RWPE2 (cell line): ENCODE measurements at regions not wholly inside any gene's neighbourhood (a gene's known extent, or its start where the extent isn't known, plus 50 kb on each side); places are given as distances from the start of the nearest gene placed in this dataset.

ENCODE experiments used
- ATAC-seq: fragments of 200-7000 bp; cut with Tn5 transposase; 3 replicates; pipeline ENCODE4 v1.9.1; 2021; ENCODE audit warnings: low read depth
- DNase-seq: peaks from one replicate; pipeline ENCODE4 v3.0.0-alpha.2; 2020; ENCODE audit warnings: low spot score
- H3K27ac ChIP-seq: fragments of 450-650 bp; 2 replicates; pipeline ENCODE4 v1.5.1; 2017; ENCODE audit warnings: mild to moderate bottlenecking; ENCODE audit not compliant: poor library complexity, severe bottlenecking
- H3K27me3 ChIP-seq: fragments of 250-450 bp; sonication (Bioruptor Pico); 2 replicates; pipeline ENCODE4 v1.5.1; 2021; ENCODE audit warnings: mild to moderate bottlenecking, moderate library complexity; ENCODE audit not compliant: insufficient read depth, poor library complexity, severe bottlenecking
- H3K36me3 ChIP-seq: fragments of 250-450 bp; sonication (Bioruptor Pico); 2 replicates; pipeline ENCODE4 v1.5.1; 2020; ENCODE audit warnings: low read depth, mild to moderate bottlenecking, moderate library complexity
- H3K4me1 ChIP-seq: fragments of 250-450 bp; sonication (Bioruptor Pico); 2 replicates; pipeline ENCODE4 v1.5.1; 2021; ENCODE audit warnings: mild to moderate bottlenecking, moderate library complexity; ENCODE audit not compliant: insufficient read depth, poor library complexity, severe bottlenecking
- H3K4me3 ChIP-seq: fragments of 250-450 bp; sonication (Bioruptor Pico); 2 replicates; pipeline ENCODE4 v1.5.1; 2021; ENCODE audit warnings: mild to moderate bottlenecking, moderate library complexity; ENCODE audit not compliant: severe bottlenecking
- H3K9me3 ChIP-seq: fragments of 250-450 bp; sonication (Bioruptor Pico); 2 replicates; pipeline ENCODE4 v1.5.1; 2021; ENCODE audit warnings: mild to moderate bottlenecking, moderate library complexity; ENCODE audit not compliant: severe bottlenecking
- CTCF ChIP-seq: fragments of 450-650 bp; IDR thresholded peaks from one replicate; pipeline ENCODE4 v1.5.1; 2017; ENCODE audit warnings: mild to moderate bottlenecking, moderate library complexity; ENCODE audit not compliant: poor library complexity, severe bottlenecking

- no peaks in the 10 kb centered on the region for H3K27me3 ChIP-seq
- no peaks in the 10 kb centered on the region for H3K36me3 ChIP-seq
- DNase-seq (no peak), ATAC-seq (no peak)
- H3K9me3 ChIP-seq = no peaks in the 10 kb centered on the region
- no peak overlapping the region for H3K4me3 ChIP-seq
- H3K27ac ChIP-seq = no peak overlapping the region
- no peak for TF ChIP-seq CTCF
- no peaks in the 10 kb centered on the region for H3K4me1 ChIP-seq
These were observed 939.5 kb upstream of the CHAC2 start for GRCh38 chr2:52828112-52828511.

GRCh38 chr2:52821631-52822030 is 946.0 kb upstream of the CHAC2 start:
- TF ChIP-seq CTCF = peak; percentile 30
- ATAC-seq = 0 out of 3 replicates have a peak, but pooled peaks have one; percentile 35
- no peak overlapping the region for H3K27ac ChIP-seq

GRCh38 chr2:52818958-52819357 is 948.6 kb upstream of the CHAC2 start:
- Histone ChIP-seq H3K27ac (no peak overlapping the region), H3K4me3 (no peak overlapping the region), H3K27me3 (no peaks in the 10 kb centered on the region), H3K4me1 (no peaks in the 10 kb centered on the region), H3K9me3 (no peaks in the 10 kb centered on the region), H3K36me3 (no peaks in the 10 kb centered on the region)
- TF ChIP-seq CTCF = no peak
- ATAC-seq (no peak), DNase-seq (no peak)

More at GRCh38 chr2:52821631-52822030, 946.0 kb upstream of the CHAC2 start:
- Histone ChIP-seq H3K4me3 (no peak overlapping the region), H3K36me3 (no peaks in the 10 kb centered on the region), H3K27me3 (no peaks in the 10 kb centered on the region), H3K9me3 (no peaks in the 10 kb centered on the region), H3K4me1 (no peaks in the 10 kb centered on the region)
- no peak for DNase-seq

GRCh38 chr2:52810460-52810859 is 957.1 kb upstream of the CHAC2 start:
- H3K9me3 ChIP-seq = no peaks in the 10 kb centered on the region
- no peak for DNase-seq

More at GRCh38 chr2:52810460-52810859, 957.1 kb upstream of the CHAC2 start:
- no peaks in the 10 kb centered on the region for H3K36me3 ChIP-seq
- ATAC-seq = peak; percentile 81
- H3K4me1 ChIP-seq = no peaks in the 10 kb centered on the region
- H3K4me3 ChIP-seq = no peak overlapping the region
- no peak overlapping the region for H3K27ac ChIP-seq
- peak; percentile 60 for TF ChIP-seq CTCF
- H3K27me3 ChIP-seq = no peaks in the 10 kb centered on the region
